Keratinocyte (primary cell): ENCODE measurements at regions not wholly inside any gene's neighbourhood (a gene's known extent, or its start where the extent isn't known, plus 50 kb on each side); places are given as distances from the start of the nearest gene placed in this dataset.

Experiments
- DNase-seq: peaks from one replicate; pipeline ENCODE4 v3.0.0-alpha.2; 2011; ENCODE audit warnings: low read depth, missing footprints, low spot score
- FAIRE-seq: peaks from 2 replicates; lab custom pipeline; 2011; peaks lifted over from hg19 to GRCh38; lab: Jason Lieb, UNC
- H2AFZ ChIP-seq: 2 replicates; pipeline ENCODE4 v1.6.0; 2012; ENCODE audit warnings: low read length, control low read depth, inconsistent platforms; ENCODE audit not compliant: control insufficient read depth
- H3K27ac ChIP-seq: 2 replicates; pipeline ENCODE4 v1.5.1; 2011; ENCODE audit warnings: low read length; ENCODE audit not compliant: control insufficient read depth, insufficient read depth
- H3K27me3 ChIP-seq: 3 replicates; pipeline ENCODE4 v1.6.0; 2011; ENCODE audit warnings: low read length; ENCODE audit not compliant: control insufficient read depth, insufficient read depth; ENCODE audit errors: extremely low read depth
- H3K36me3 ChIP-seq, 2 experiments: 2 replicates in 1 of 2; 3 replicates in 1 of 2; pipeline ENCODE4 v1.5.1; 2011; ENCODE audit warnings: low read length in 2 of 2, mild to moderate bottlenecking in 1 of 2; ENCODE audit not compliant: control insufficient read depth in 2 of 2, insufficient read depth in 2 of 2; ENCODE audit errors: extremely low read depth in 1 of 2
- H3K4me1 ChIP-seq: 3 replicates; pipeline ENCODE4 v1.5.1; 2011; ENCODE audit warnings: low read length; ENCODE audit not compliant: control insufficient read depth, insufficient read depth; ENCODE audit errors: extremely low read depth
- H3K4me2 ChIP-seq: 3 replicates; pipeline ENCODE4 v1.6.0; 2011; ENCODE audit warnings: low read depth, low read length; ENCODE audit not compliant: control insufficient read depth, insufficient read depth; ENCODE audit errors: extremely low read depth
- H3K4me3 ChIP-seq, 3 experiments: fragments of 200-600 bp in 1 of 3; sonication (generic) in 1 of 3; 2 replicates in 2 of 3; 3 replicates in 1 of 3; pipeline ENCODE4 v1.5.1; 2011 to 2016; ENCODE audit warnings: low read length in 3 of 3, mild to moderate bottlenecking in 3 of 3, control low read depth in 2 of 3, inconsistent platforms in 1 of 3, low read depth in 1 of 3, mixed read lengths in 1 of 3, mixed run types in 1 of 3, moderate library complexity in 1 of 3; ENCODE audit not compliant: control insufficient read depth in 2 of 3, insufficient read depth in 2 of 3; ENCODE audit errors: extremely low read depth in 1 of 3
- H3K79me2 ChIP-seq: 2 replicates; pipeline ENCODE4 v1.6.0; 2012; ENCODE audit warnings: low read length; ENCODE audit not compliant: control insufficient read depth, insufficient read depth
- H3K9ac ChIP-seq: 3 replicates; pipeline ENCODE4 v1.6.0; 2011; ENCODE audit warnings: low read length; ENCODE audit not compliant: control insufficient read depth, insufficient read depth; ENCODE audit errors: extremely low read depth
- H3K9me1 ChIP-seq: 3 replicates; pipeline ENCODE4 v1.6.0; 2011; ENCODE audit warnings: low read length; ENCODE audit not compliant: control insufficient read depth, insufficient read depth; ENCODE audit errors: extremely low read depth
- H3K9me3 ChIP-seq: 2 replicates; pipeline ENCODE4 v1.5.1; 2012; ENCODE audit warnings: low read depth, low read length; ENCODE audit not compliant: control insufficient read depth
- H4K20me1 ChIP-seq: 3 replicates; pipeline ENCODE4 v1.6.0; 2011; ENCODE audit warnings: low read length; ENCODE audit not compliant: control insufficient read depth, insufficient read depth; ENCODE audit errors: extremely low read depth
- CTCF ChIP-seq, 3 experiments: IDR thresholded peaks in 1 of 3; conservative IDR thresholded peaks in 1 of 3; optimal IDR thresholded peaks in 1 of 3; 2 replicates in 2 of 3; 3 replicates in 1 of 3; pipeline versions ENCODE3 to v1.5.1; 2011; ENCODE audit warnings: low read length in 3 of 3, mild to moderate bottlenecking in 3 of 3, moderate library complexity in 2 of 3, control low read depth in 1 of 3, inconsistent platforms in 1 of 3; ENCODE audit not compliant: insufficient read depth in 2 of 3; ENCODE audit errors: extremely low read depth in 1 of 3
- EZH2 ChIP-seq: IDR thresholded peaks from one replicate; pipeline ENCODE4 v1.6.1; 2012; ENCODE audit warnings: inconsistent platforms, mild to moderate bottlenecking, low read length, moderate library complexity
- dilution Hi-C: fragments of 300-500 bp; cut with MboI; formaldehyde crosslinking; loops from one replicate; pipeline ENCODE4 v1.7.0; 2020; ENCODE audit warnings: low sequenced_read_pairs; ENCODE audit not compliant: extremely low pct_ligation_motif_present

DNA sequence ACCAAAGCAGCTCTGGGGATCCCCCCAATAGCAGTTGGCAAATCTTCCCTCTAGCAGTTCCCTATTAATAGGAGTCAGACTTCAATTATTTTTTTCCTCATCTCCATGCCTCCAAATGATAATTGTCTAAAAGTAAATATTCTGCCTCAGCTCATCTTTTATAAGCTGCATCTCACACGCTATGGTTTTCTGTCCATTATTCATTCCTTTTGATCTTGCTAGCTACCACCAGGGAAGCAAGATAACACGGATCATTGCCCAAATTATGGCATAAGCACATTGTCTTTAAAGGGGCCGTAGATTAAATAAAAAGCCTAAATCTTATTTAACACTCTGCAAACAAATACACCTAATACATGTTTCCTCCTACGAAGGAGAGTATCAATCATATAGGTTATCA, 670.8 kb upstream of the FLRT2 start:
- no peak overlapping the region for H3K4me2 ChIP-seq
- H3K27ac ChIP-seq, result no peak overlapping the region
- peaks cover 12% of the 10 kb centered on the region for H3K4me1 ChIP-seq
- H3K36me3 ChIP-seq, result no peaks in the 10 kb centered on the region
- no peaks in the 10 kb centered on the region for H3K9me1 ChIP-seq
- FAIRE-seq (no peak), DNase-seq (no peak)
- no peak overlapping the region for H2AFZ ChIP-seq
- TF ChIP-seq CTCF (optimal IDR thresholded peaks at IDR 0.05 in 1 of 3, IDR thresholded peaks at IDR 0.05 in 1 of 3, conservative IDR thresholded peaks at IDR 0.05 in 1 of 3; ENCODE audit: extremely low read depth in 1 of 3, insufficient read depth in 2 of 3, low read length in 3 of 3), result no peak
- TF ChIP-seq EZH2, result no peak
- no peak overlapping the region for H3K4me3 ChIP-seq
- dilution Hi-C loops, result no loop called here
- no peaks in the 10 kb centered on the region for H3K9me3 ChIP-seq
- no peak overlapping the region for H3K9ac ChIP-seq
- H3K79me2 ChIP-seq, result no peaks in the 10 kb centered on the region
- no peaks in the 10 kb centered on the region for H3K27me3 ChIP-seq
- H4K20me1 ChIP-seq, result no peaks in the 10 kb centered on the region

DNA sequence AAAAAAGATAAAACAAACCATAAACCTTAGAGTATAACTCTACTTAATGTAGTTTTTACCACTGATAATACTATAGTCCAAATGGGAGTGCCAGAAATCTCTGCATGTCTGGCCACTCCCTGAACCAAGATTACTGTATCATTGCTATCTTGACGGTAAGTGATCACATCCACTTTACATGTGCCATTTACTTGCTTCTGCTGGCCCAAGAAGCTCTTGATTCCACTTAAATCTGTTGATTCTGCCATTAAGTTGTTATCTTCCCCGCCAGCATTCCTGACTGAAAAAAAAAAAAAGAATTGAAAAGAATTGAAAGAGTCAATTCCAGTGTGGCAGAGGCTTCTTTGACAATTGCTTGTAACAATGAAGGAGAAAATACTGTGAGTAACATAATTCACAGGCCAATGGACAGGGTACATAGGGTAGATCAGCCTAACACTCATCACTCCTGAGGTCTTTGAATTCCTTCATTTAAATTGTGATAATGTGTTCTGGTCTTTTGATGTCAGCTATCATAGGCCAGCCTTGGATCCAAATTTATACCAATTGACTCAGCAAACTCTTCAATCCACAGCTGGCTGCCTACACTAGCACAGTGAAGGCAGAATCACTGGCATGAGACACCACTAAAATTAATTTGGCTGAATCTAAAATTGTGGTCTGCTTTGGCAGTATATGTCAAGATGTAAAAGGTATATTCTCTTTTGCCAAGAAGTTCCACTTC, 665.2 kb upstream of the FLRT2 start:
- Histone ChIP-seq H3K4me2 (no peak overlapping the region), H3K9ac (no peak overlapping the region), H3K4me1 (no peaks in the 10 kb centered on the region), H3K4me3 (no peak overlapping the region), H2AFZ (no peak overlapping the region), H3K36me3 (no peaks in the 10 kb centered on the region), H4K20me1 (no peaks in the 10 kb centered on the region), H3K27me3 (no peaks in the 10 kb centered on the region), H3K79me2 (no peaks in the 10 kb centered on the region), H3K9me3 (no peaks in the 10 kb centered on the region), H3K27ac (no peak overlapping the region), H3K9me1 (no peaks in the 10 kb centered on the region)
- dilution Hi-C loops, result no loop called here
- DNase-seq (no peak), FAIRE-seq (no peak)
- TF ChIP-seq EZH2 (no peak), CTCF (optimal IDR thresholded peaks at IDR 0.05 in 1 of 3, IDR thresholded peaks at IDR 0.05 in 1 of 3, conservative IDR thresholded peaks at IDR 0.05 in 1 of 3; ENCODE audit: extremely low read depth in 1 of 3, insufficient read depth in 2 of 3, low read length in 3 of 3) (no peak)
